ENCODE measurements at regions not wholly inside any gene's neighbourhood (a gene's known extent, or its start where the extent isn't known, plus 50 kb on each side); places are given as distances from the start of the nearest gene placed in this dataset.
"Not testable (repeated sequence)": the region's sequence is repeated elsewhere in the genome, so short reads cannot be mapped to it uniquely, and the experiment has no call there.

GRCh38 chr21:27060190-27060589 is 93.3 kb upstream of the ADAMTS5 start:
- no peak for DNase-seq

GRCh38 chr21:27058673-27059605 is 92.1 kb upstream of the ADAMTS5 start:
- no peak for DNase-seq

- no peak for DNase-seq
Observed at GRCh38 chr21:27057997-27058396, 91.1 kb upstream of the ADAMTS5 start.

- no peak for DNase-seq
Observed at GRCh38 chr21:27047658-27048314, 80.9 kb upstream of the ADAMTS5 start.

GRCh38 chr21:27047283-27047657 is 80.4 kb upstream of the ADAMTS5 start:
- no peak for DNase-seq

- DNase-seq = no peak
Observed at GRCh38 chr21:27045281-27045985, 78.5 kb upstream of the ADAMTS5 start.

DNA sequence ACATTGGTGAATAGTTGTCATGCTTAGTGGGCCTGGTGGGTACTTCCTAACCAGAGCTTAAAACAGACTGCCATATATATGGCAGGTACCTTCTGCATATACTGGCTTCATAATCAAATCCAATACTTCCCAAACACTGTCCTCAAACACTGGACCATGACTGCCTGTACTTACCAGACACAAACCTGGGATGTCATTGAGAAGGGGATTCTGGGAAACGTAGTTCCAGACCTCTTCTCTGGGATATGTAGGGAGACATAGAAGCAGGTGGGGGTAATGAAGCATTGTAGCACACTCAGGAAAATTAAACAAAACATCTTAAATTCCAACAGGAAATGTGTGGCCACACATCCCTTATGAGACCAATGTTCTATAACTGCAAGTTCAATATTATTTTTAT is 76.5 kb upstream of the ADAMTS5 start:
- DNase-seq = no peak

DNA sequence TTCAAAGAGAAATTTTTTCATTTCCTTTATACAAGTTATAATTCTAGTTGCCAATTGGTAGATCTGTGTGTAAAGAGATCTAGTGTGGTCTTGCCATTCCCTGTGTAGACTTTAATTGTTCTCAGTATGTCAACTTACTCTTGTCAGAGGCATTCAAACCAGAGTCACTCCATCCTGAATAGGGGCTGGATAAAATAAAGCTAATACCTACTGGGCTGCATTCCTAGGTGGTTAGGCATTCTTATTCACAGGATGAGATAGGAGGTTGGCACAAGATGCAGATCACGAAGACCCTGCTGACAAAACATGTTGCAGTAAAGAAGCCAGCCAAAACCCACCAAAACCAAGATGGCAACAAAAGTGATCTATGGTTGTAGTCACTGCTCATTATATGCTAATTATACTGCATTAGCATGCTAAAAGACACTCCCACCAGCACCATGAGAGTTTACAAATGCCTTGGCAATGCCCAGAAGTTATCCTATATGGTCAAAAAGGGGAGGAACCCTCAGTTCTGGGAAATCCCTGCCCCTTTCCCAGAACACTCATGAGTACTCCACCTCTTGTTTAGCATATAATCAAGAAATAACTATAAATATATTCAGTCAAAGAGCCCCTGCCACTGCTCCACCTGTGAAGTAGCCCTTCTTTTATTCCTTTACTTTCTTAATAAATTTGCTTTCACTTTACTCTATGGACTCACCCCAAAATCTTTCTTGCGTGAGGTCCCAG is 74.0 kb upstream of the ADAMTS5 start:
- DNase-seq = no peak

GRCh38 chr21:27036736-27037301 is 69.9 kb upstream of the ADAMTS5 start:
- DNase-seq = no peak

GRCh38 chr21:27035791-27036190 is 68.9 kb upstream of the ADAMTS5 start:
- no peak for DNase-seq

DNA sequence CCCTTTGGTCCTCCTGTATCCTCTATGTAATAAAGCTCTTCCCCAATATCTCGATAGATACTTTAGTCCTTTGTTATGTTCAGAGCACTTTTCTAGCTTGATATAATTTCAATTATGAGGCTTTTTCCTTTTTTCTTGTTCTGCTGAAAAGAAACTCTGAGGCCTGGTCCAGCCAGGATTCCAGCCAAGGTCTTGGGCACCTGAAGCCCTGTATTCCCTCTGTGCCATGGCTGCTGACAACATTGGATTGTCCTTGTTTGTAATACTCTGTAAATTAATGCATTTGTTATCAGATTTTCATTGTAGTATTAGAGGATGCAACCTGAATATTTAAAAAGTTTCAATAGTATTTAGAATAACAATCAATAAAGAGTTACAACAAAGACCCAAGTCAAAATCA is 67.9 kb upstream of the ADAMTS5 start:
- no peak for DNase-seq

- DNase-seq = no peak
Observed at GRCh38 chr21:27033471-27033870, 66.6 kb upstream of the ADAMTS5 start.

DNA sequence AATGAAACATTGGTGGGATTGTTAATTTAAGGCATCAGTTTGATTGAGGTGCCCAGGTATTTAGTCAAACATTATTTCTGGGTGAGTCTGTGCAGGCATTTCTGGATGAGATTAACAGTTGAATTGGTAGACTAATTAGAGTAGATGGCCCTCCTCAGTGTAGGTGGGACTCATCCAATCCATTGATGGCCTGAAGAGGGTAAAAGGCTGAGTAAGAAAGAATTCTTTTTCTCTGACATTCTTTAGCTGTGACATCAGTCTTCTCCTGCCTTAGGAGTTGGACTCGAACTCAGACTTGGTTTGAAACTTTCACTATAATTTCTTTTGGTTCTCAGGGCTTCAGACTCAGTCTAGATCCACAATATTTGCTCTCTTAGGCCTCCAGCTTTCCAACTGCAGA is 59.6 kb upstream of the ADAMTS5 start:
- DNase-seq = no peak

DNA sequence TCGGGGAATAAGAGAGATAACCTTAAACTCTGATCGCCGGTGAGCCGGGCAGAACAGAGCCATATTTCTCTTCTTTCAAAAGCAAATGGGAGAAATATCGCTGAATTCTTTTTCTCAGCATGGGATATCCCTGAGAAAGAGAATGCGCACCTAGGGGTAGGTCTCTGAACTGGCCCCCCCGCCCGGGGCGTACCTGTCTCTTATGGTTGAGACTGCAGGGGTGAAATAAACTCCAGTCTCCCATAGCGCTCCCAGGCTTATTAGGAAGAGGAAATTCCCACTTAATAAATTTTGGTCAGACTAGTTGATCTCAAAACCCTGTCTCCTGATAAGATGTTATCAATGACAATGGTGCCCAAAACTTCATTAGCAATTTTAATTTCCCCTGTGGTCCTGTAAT is 58.8 kb upstream of the ADAMTS5 start:
- DNase-seq = not testable (repeated sequence)

- no peak for DNase-seq
Observed at GRCh38 chr21:27024971-27025370, 58.1 kb upstream of the ADAMTS5 start.

- DNase-seq = no peak
Observed at GRCh38 chr21:27024301-27024700, 57.4 kb upstream of the ADAMTS5 start.

GRCh38 chr21:27023186-27023585 is 56.3 kb upstream of the ADAMTS5 start:
- no peak for DNase-seq

DNA sequence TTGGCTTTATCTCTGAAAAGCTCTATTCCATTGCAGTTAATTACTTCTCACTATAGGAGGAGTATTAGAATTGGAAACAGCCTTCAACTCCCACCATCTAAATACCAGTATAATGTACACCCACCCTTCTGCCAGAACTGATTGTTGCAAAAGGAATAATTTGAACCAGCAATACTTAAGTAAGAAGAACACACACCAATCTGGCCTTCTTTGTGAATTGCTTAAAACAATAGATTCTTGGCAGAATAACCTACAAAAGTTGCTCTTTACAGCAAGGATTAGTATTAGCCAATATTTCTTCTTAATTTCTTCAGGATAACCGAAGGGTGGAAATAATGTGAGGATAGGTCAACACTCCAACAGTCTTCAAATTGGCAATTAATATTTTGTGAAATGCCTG is 54.9 kb upstream of the ADAMTS5 start:
- no peak for DNase-seq

DNA sequence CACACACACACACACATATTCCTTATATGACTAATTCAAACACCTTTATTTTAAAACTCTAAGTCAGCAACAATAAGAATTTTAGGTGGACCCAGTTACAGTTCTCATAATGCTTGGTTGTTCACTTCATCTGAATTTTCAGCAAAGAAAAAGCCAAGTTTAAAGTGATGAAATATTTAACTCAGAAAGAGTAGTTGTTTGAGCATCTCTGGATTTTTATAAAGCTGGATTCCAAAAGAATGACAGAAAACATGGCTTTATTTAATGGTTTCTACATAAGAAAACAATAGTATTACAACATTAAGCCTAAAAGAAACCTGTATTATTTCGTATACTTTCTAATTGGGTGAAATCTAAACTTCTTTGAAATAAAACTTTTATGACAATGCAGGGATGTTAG is 54.2 kb upstream of the ADAMTS5 start:
- DNase-seq = no peak

DNA sequence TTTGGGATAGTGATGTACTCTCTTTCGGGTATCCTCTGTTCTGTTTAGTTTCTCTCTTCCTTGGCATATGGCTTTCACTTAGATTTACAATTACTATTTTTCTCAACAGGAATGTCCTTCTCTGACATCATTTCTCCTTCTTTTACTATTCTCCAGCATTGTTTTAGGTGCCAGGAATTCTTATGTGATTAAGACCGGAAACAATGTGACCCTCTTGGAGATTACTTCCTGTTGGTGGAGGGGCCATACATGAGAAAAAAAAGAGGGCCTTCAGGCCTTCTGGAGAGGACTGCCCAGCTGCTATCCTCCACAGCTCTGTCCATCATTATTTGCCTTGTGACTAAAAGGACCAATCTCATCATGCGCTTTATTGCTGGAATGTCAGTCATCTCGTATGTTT is 50.4 kb upstream of the ADAMTS5 start:
- DNase-seq = no peak

All from NCI-H524 treated with DMSO at 0.1 percent for 48 hours (cell line).